ENCODE measurements at regions not wholly inside any gene's neighbourhood (a gene's known extent, or its start where the extent isn't known, plus 50 kb on each side); places are given as distances from the start of the nearest gene placed in this dataset.

- Histone ChIP-seq H2AK5ac (ENCODE audit: insufficient read length, low read length) (no peak overlapping the region), H2AFZ (ENCODE audit: low read length) (no peak overlapping the region), H2BK120ac (ENCODE audit: low read depth, low read length, poor library complexity, severe bottlenecking) (no peak overlapping the region), H3K4me2 (ENCODE audit: insufficient read depth, insufficient read length, low read length) (no peak overlapping the region), H3K79me1 (ENCODE audit: insufficient read depth, low read depth, low read length, poor library complexity, severe bottlenecking) (no peaks in the 10 kb centered on the region), H3K4me1 (ENCODE audit: insufficient read depth, low read length) (no peaks in the 10 kb centered on the region), H3K23ac (ENCODE audit: insufficient read length, low read depth, low read length) (no peak overlapping the region), H2BK12ac (ENCODE audit: insufficient read length, low read depth, low read length) (no peak overlapping the region), H2BK5ac (ENCODE audit: insufficient read length, low read length) (no peak overlapping the region), H4K5ac (ENCODE audit: insufficient read length, low read depth, low read length) (no peak overlapping the region), H3K9me3 (ENCODE audit: control insufficient read depth, low read depth, low read length) (no peaks in the 10 kb centered on the region), H3K14ac (ENCODE audit: insufficient read depth, low read length) (no peak overlapping the region), H3K4ac (ENCODE audit: low read depth, low read length) (no peak overlapping the region), H3K56ac (ENCODE audit: insufficient read length, low read depth, low read length) (no peak overlapping the region), H2BK20ac (ENCODE audit: low read depth, low read length, poor library complexity, severe bottlenecking) (no peak overlapping the region), H3K9ac (ENCODE audit: extremely low read depth, insufficient read length, low read length) (no peak overlapping the region), H3K23me2 (ENCODE audit: insufficient read length, low read depth, low read length, poor library complexity, severe bottlenecking) (no peaks in the 10 kb centered on the region), H3K79me2 (ENCODE audit: insufficient read depth, low read length) (no peaks in the 10 kb centered on the region), H3K27ac (ENCODE audit: insufficient read length, low read depth, low read length) (no peak overlapping the region), H4K91ac (ENCODE audit: insufficient read length, low read depth, low read length) (no peak overlapping the region), H3K27me3 (ENCODE audit: insufficient read depth, low read length) (no peaks in the 10 kb centered on the region), H2BK15ac (ENCODE audit: low read depth, low read length) (no peak overlapping the region), H3K18ac (ENCODE audit: insufficient read length, low read depth, low read length) (no peak overlapping the region), H4K8ac (replicated peaks; ENCODE audit: insufficient read length, low read depth, low read length) (no peak overlapping the region), H3T11ph (ENCODE audit: low read length) (no peak overlapping the region), H4K20me1 (ENCODE audit: control insufficient read depth, insufficient read depth, insufficient read length) (no peaks in the 10 kb centered on the region)
- no CpG with 5 or more reads among the region's 7 CpGs for WGBS (ENCODE audit: extremely low coverage, insufficient read length, low lambda C conversion rate)
- Mint-ChIP-seq H3K36me3 (ENCODE audit: insufficient read depth in 1 of 3, low read depth in 3 of 3) (no peaks in the 10 kb centered on the region), H3K9me3 (no peaks in the 10 kb centered on the region), H3K27ac (no peak overlapping the region), H3K4me3 (no peak overlapping the region), H3K4me1 (peaks cover 4 to 6% of the 10 kb centered on the region in 2 experiments; a peak in 2 of 4 replicates), H3K27me3 (ENCODE audit: low read depth) (no peaks in the 10 kb centered on the region)
- TF ChIP-seq CTCF (conservative IDR thresholded peaks at IDR 0.05) = no peak
- DNase-seq = no peak
Measured at GRCh38 chr2:145332210-145332898, 812.4 kb upstream of the ZEB2 start.
